Gastroesophageal sphincter (tissue), 4 donors: ENCODE measurements at regions not wholly inside any gene's neighbourhood (a gene's known extent, or its start where the extent isn't known, plus 50 kb on each side); places are given as distances from the start of the nearest gene placed in this dataset.

Experiments
- ATAC-seq: fragments of 150-250 bp; one replicate; pipeline ENCODE4 v1.9.1; 2016; ENCODE audit warnings: mild to moderate bottlenecking, moderate library complexity
- H3K27ac ChIP-seq, 4 donors: fragments of 200-600 bp; sonication (generic) in 3 of 4; 1 replicate in 3 of 4; 2 replicates in 1 of 4; pipeline ENCODE4 v1.5.1; 2016 to 2019
- H3K27me3 ChIP-seq: fragments of 200-600 bp; sonication (generic); one replicate; pipeline ENCODE4 v1.5.1; 2019
- H3K36me3 ChIP-seq, 2 donors: fragments of 200-600 bp; sonication (generic); one replicate each; pipeline ENCODE4 v1.5.1; 2019; ENCODE audit warnings: control low read depth in 1 of 2
- H3K4me1 ChIP-seq, 3 donors: fragments of 200-600 bp; sonication (generic); 1 replicate in 2 of 3; 2 replicates in 1 of 3; pipeline ENCODE4 v1.5.1; 2016 to 2019; ENCODE audit warnings: control low read depth in 2 of 3
- H3K4me3 ChIP-seq, 2 donors: fragments of 200-600 bp; sonication (generic); one replicate each; pipeline ENCODE4 v1.5.1; 2019; ENCODE audit warnings: mild to moderate bottlenecking in 1 of 2, moderate library complexity in 1 of 2
- H3K9me3 ChIP-seq, 3 donors: fragments of 200-600 bp; sonication (generic); one replicate each; pipeline ENCODE4 v1.5.1; 2017 to 2019; ENCODE audit warnings: control low read depth in 2 of 3
- EP300 ChIP-seq: sonication (generic); formaldehyde crosslinking; IDR thresholded peaks from one replicate; pipeline ENCODE4 v1.6.1; 2017; ENCODE audit warnings: antibody characterized with exemption, mild to moderate bottlenecking
- POLR2A ChIP-seq, 2 donors: fragments of 450-650 bp; IDR thresholded peaks; one replicate each; pipeline ENCODE4 v1.6.1; 2017; ENCODE audit warnings: antibody characterized with exemption in 2 of 2, mild to moderate bottlenecking in 2 of 2, moderate library complexity in 1 of 2
- POLR2AphosphoS5 ChIP-seq: sonication (generic); formaldehyde crosslinking; IDR thresholded peaks from one replicate; pipeline ENCODE4 v1.6.1; 2017; ENCODE audit warnings: antibody characterized with exemption
- WGBS, 2 donors: methylation state at CpG; one replicate each; pipeline ENCODE4 v1.1.5; 2018; ENCODE audit warnings: low coverage in 1 of 2; 5-methylcytosine and 5-hydroxymethylcytosine counted together
- TF ChIP-seq, protein P1 (sequence below), 4 experiments: fragments of 200-600 bp in 2 of 4; fragments of 450-650 bp in 2 of 4; sonication (generic) in 1 of 4; IDR thresholded peaks; one replicate each; pipeline ENCODE4 v1.5.1; 2017 to 2019; ENCODE audit warnings: antibody characterized with exemption in 4 of 4, mild to moderate bottlenecking in 2 of 4, moderate library complexity in 2 of 4

GRCh38 chr10:133024704-133025557 lies 62.8 kb upstream of the ADGRA1 start:
- TF ChIP-seq, protein P1, sequence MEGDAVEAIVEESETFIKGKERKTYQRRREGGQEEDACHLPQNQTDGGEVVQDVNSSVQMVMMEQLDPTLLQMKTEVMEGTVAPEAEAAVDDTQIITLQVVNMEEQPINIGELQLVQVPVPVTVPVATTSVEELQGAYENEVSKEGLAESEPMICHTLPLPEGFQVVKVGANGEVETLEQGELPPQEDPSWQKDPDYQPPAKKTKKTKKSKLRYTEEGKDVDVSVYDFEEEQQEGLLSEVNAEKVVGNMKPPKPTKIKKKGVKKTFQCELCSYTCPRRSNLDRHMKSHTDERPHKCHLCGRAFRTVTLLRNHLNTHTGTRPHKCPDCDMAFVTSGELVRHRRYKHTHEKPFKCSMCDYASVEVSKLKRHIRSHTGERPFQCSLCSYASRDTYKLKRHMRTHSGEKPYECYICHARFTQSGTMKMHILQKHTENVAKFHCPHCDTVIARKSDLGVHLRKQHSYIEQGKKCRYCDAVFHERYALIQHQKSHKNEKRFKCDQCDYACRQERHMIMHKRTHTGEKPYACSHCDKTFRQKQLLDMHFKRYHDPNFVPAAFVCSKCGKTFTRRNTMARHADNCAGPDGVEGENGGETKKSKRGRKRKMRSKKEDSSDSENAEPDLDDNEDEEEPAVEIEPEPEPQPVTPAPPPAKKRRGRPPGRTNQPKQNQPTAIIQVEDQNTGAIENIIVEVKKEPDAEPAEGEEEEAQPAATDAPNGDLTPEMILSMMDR (IDR thresholded peaks at IDR 0.05), result no peak
- TF ChIP-seq EP300 (no peak), POLR2AphosphoS5 (no peak)
- Histone ChIP-seq H3K9me3 (no peaks in the 10 kb centered on the region), H3K36me3 (no peaks in the 10 kb centered on the region), H3K4me3 (no peak overlapping the region), H3K27ac (no peak overlapping the region), H3K4me1 (peaks cover 0 to 11% (median 0%) of the 10 kb centered on the region in 3 donors), H3K27me3 (peaks cover 87% of the 10 kb centered on the region)
- 55 to 68% methylated on average over 9 of the region's 34 CpGs for WGBS, 2 donors
- no peak for ATAC-seq

- TF ChIP-seq, protein P1 (IDR thresholded peaks at IDR 0.05), result no peak
- no peak for TF ChIP-seq POLR2AphosphoS5
- no peak for TF ChIP-seq EP300
- TF ChIP-seq POLR2A (IDR thresholded peaks at IDR 0.05), result no peak
- Histone ChIP-seq H3K4me1 (peaks cover 0 to 11% (median 0%) of the 10 kb centered on the region in 3 donors), H3K27me3 (peaks cover 74% of the 10 kb centered on the region), H3K9me3 (no peaks in the 10 kb centered on the region), H3K27ac (no peak overlapping the region), H3K36me3 (no peaks in the 10 kb centered on the region), H3K4me3 (no peak overlapping the region)
- 80 to 84% methylated on average over 1 to 2 of the region's 31 CpGs for WGBS, 2 donors
- ATAC-seq, result no peak
These were observed 64.4 kb upstream of the ADGRA1 start for GRCh38 chr10:133023216-133023843.

- peak; percentile 39 for ATAC-seq
- TF ChIP-seq, protein P1 (IDR thresholded peaks at IDR 0.05), result no peak
- TF ChIP-seq EP300, result no peak
- TF ChIP-seq POLR2AphosphoS5, result no peak
- no peak for TF ChIP-seq POLR2A (IDR thresholded peaks at IDR 0.05)
- Histone ChIP-seq H3K27me3 (peaks cover 68% of the 10 kb centered on the region), H3K4me3 (no peak overlapping the region), H3K9me3 (no peaks in the 10 kb centered on the region), H3K36me3 (no peaks in the 10 kb centered on the region), H3K27ac (no peak overlapping the region), H3K4me1 (peaks cover 0 to 11% (median 0%) of the 10 kb centered on the region in 3 donors)
- WGBS, 2 donors, result 18 to 25% methylated on average over 8 to 9 of the region's 10 CpGs
These were observed 65.0 kb upstream of the ADGRA1 start for GRCh38 chr10:133022776-133023100.

GRCh38 chr10:133021963-133022775 lies 65.6 kb upstream of the ADGRA1 start:
- peaks cover 63% of the 10 kb centered on the region for H3K27me3 ChIP-seq
- H3K27ac ChIP-seq, result no peak overlapping the region
- H3K4me1 ChIP-seq, result peaks cover 0 to 11% (median 0%) of the 10 kb centered on the region in 3 donors
- WGBS, 2 donors, result 85% methylated on average over 9 of the region's 50 CpGs; no CpG with 5 or more reads in 1 of the 2 donors
- TF ChIP-seq POLR2AphosphoS5 (no peak), POLR2A (IDR thresholded peaks at IDR 0.05) (no peak), EP300 (no peak)
- TF ChIP-seq, protein P1 (IDR thresholded peaks at IDR 0.05), result no peak
- no peak for ATAC-seq
- H3K36me3 ChIP-seq, result no peaks in the 10 kb centered on the region
- H3K9me3 ChIP-seq, result no peaks in the 10 kb centered on the region
- H3K4me3 ChIP-seq, result no peak overlapping the region
